SK-N-SH treated with all-trans-retinoic acid at 6 μM for 48 hours (cell line): ENCODE measurements at regions not wholly inside any gene's neighbourhood (a gene's known extent, or its start where the extent isn't known, plus 50 kb on each side); places are given as distances from the start of the nearest gene placed in this dataset.

ENCODE experiments used
- OSR1 ChIP-seq: fragments of 250-450 bp; sonication (Bioruptor Pico); IDR thresholded peaks from 2 replicates; pipeline ENCODE4 v1.8.0; 2022; ENCODE audit warnings: moderate library complexity, mild to moderate bottlenecking, inconsistent platforms
- ZFP3 ChIP-seq: fragments of 250-450 bp; sonication (Bioruptor Pico); IDR thresholded peaks from 2 replicates; pipeline ENCODE4 v1.5.0; 2020; ENCODE audit warnings: mild to moderate bottlenecking, moderate library complexity
- ZFP30 ChIP-seq: fragments of 450-650 bp; formaldehyde crosslinking; IDR thresholded peaks from 2 replicates; pipeline ENCODE4 v1.5.0; 2022; ENCODE audit warnings: mild to moderate bottlenecking, moderate library complexity
- ZNF8 ChIP-seq: fragments of 450-650 bp; formaldehyde crosslinking; IDR thresholded peaks from 2 replicates; pipeline ENCODE4 v1.5.0; 2020; ENCODE audit warnings: mild to moderate bottlenecking, moderate library complexity
- TF ChIP-seq, protein P1 (sequence below): fragments of 250-450 bp; sonication (Bioruptor Pico); IDR thresholded peaks from 2 replicates; pipeline ENCODE4 v1.8.0; 2020; ENCODE audit warnings: mild to moderate bottlenecking, moderate library complexity, borderline replicate concordance

GRCh38 chr9:99634186-99634585 is 187.5 kb upstream of the NR4A3 start:
- TF ChIP-seq, protein P1, sequence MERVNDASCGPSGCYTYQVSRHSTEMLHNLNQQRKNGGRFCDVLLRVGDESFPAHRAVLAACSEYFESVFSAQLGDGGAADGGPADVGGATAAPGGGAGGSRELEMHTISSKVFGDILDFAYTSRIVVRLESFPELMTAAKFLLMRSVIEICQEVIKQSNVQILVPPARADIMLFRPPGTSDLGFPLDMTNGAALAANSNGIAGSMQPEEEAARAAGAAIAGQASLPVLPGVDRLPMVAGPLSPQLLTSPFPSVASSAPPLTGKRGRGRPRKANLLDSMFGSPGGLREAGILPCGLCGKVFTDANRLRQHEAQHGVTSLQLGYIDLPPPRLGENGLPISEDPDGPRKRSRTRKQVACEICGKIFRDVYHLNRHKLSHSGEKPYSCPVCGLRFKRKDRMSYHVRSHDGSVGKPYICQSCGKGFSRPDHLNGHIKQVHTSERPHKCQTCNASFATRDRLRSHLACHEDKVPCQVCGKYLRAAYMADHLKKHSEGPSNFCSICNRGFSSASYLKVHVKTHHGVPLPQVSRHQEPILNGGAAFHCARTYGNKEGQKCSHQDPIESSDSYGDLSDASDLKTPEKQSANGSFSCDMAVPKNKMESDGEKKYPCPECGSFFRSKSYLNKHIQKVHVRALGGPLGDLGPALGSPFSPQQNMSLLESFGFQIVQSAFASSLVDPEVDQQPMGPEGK (CRISPR knock-in tag): no peak
- TF ChIP-seq OSR1 (CRISPR knock-in tag): no peak
- TF ChIP-seq ZFP3 (CRISPR knock-in tag): no peak
- TF ChIP-seq ZFP30 (CRISPR knock-in tag): no peak
- TF ChIP-seq ZNF8 (CRISPR knock-in tag): no peak
